ENCODE measurements at regions not wholly inside any gene's neighbourhood (a gene's known extent, or its start where the extent isn't known, plus 50 kb on each side); places are given as distances from the start of the nearest gene placed in this dataset.

GRCh38 chr3:153343988-153344782, 182.2 kb downstream of the RAP2B start:
- H3K27me3 ChIP-seq (ENCODE audit: insufficient read depth, low read length, poor library complexity, severe bottlenecking): no peaks in the 10 kb centered on the region
- H3K4me1 ChIP-seq (ENCODE audit: insufficient read depth, low read length, poor library complexity, severe bottlenecking): peaks cover 3% of the 10 kb centered on the region
- no peak overlapping the region for H3K4me2 ChIP-seq (ENCODE audit: low read depth, low read length, poor library complexity, severe bottlenecking)
- no peaks in the 10 kb centered on the region for H4K20me1 ChIP-seq (ENCODE audit: insufficient read depth, low read length, poor library complexity, severe bottlenecking)
- TF ChIP-seq EZH2phosphoT487 (IDR thresholded peaks at IDR 0.05; ENCODE audit: borderline replicate concordance) (no peak), CTCF (conservative IDR thresholded peaks at IDR 0.05; ENCODE audit: low read length) (no peak)
- H3K36me3 ChIP-seq (ENCODE audit: insufficient read depth, low read length): no peaks in the 10 kb centered on the region
- H3K79me2 ChIP-seq (ENCODE audit: insufficient read depth, low read length): no peaks in the 10 kb centered on the region
- H3K4me3 ChIP-seq (ENCODE audit: low read length, poor library complexity, severe bottlenecking): no peak overlapping the region
- H2AFZ ChIP-seq (ENCODE audit: low read length): no peak overlapping the region
- no peaks in the 10 kb centered on the region for H3F3A ChIP-seq (ENCODE audit: low read depth)
- no peaks in the 10 kb centered on the region for H3K9me2 ChIP-seq (replicated peaks; ENCODE audit: low read depth, low read length)
- no peak overlapping the region for H3K9ac ChIP-seq (ENCODE audit: low read depth, low read length, poor library complexity, severe bottlenecking)
- H3K9me3 ChIP-seq (ENCODE audit: insufficient read depth, low read depth, low read length): no peaks in the 10 kb centered on the region; the same call in 1 of the 2 replicates

- Histone ChIP-seq H3F3A (ENCODE audit: low read depth) (no peaks in the 10 kb centered on the region), H3K27me3 (ENCODE audit: insufficient read depth, low read length, poor library complexity, severe bottlenecking) (no peaks in the 10 kb centered on the region), H3K9me3 (ENCODE audit: insufficient read depth, low read depth, low read length) (no peaks in the 10 kb centered on the region), H4K20me1 (ENCODE audit: insufficient read depth, low read length, poor library complexity, severe bottlenecking) (no peaks in the 10 kb centered on the region), H3K4me1 (ENCODE audit: insufficient read depth, low read length, poor library complexity, severe bottlenecking) (no peaks in the 10 kb centered on the region), H3K4me2 (ENCODE audit: low read depth, low read length, poor library complexity, severe bottlenecking) (no peak overlapping the region), H2AFZ (ENCODE audit: low read length) (no peak overlapping the region), H3K79me2 (ENCODE audit: insufficient read depth, low read length) (no peaks in the 10 kb centered on the region), H3K9ac (ENCODE audit: low read depth, low read length, poor library complexity, severe bottlenecking) (no peak overlapping the region), H3K4me3 (ENCODE audit: low read length, poor library complexity, severe bottlenecking) (no peak overlapping the region), H3K9me2 (replicated peaks; ENCODE audit: low read depth, low read length) (no peaks in the 10 kb centered on the region), H3K36me3 (ENCODE audit: insufficient read depth, low read length) (no peaks in the 10 kb centered on the region)
- TF ChIP-seq CTCF (conservative IDR thresholded peaks at IDR 0.05; ENCODE audit: low read length): no peak
- TF ChIP-seq EZH2phosphoT487 (IDR thresholded peaks at IDR 0.05; ENCODE audit: borderline replicate concordance): no peak
Observed at GRCh38 chr3:153348457-153349107, 186.6 kb downstream of the RAP2B start.

DNA sequence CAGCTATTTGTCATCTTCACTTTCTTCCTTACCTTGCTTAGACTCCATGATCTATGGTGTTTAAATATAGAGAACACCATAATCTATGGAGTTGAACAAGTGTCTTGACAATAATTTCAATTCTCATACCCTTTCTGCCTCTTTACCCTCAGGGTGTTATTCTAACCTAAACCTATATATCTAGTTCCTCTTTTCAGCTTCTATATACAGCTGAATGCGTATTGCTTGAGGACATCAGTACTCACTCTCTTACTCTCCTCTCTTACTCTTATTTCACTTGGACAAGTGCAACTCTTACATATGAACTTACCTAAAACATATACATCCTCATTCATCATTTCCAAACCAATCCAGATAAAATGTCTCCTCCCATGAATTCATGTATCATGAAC, 187.1 kb downstream of the RAP2B start:
- Histone ChIP-seq H2AFZ (ENCODE audit: low read length) (no peak overlapping the region), H3K4me2 (ENCODE audit: low read depth, low read length, poor library complexity, severe bottlenecking) (no peak overlapping the region), H3K9ac (ENCODE audit: low read depth, low read length, poor library complexity, severe bottlenecking) (no peak overlapping the region), H3K36me3 (ENCODE audit: insufficient read depth, low read length) (no peaks in the 10 kb centered on the region), H3K4me3 (ENCODE audit: low read length, poor library complexity, severe bottlenecking) (no peak overlapping the region), H3K27me3 (ENCODE audit: insufficient read depth, low read length, poor library complexity, severe bottlenecking) (no peaks in the 10 kb centered on the region), H3K9me2 (replicated peaks; ENCODE audit: low read depth, low read length) (no peaks in the 10 kb centered on the region), H3K79me2 (ENCODE audit: insufficient read depth, low read length) (no peaks in the 10 kb centered on the region), H3K4me1 (ENCODE audit: insufficient read depth, low read length, poor library complexity, severe bottlenecking) (no peaks in the 10 kb centered on the region), H3K9me3 (ENCODE audit: insufficient read depth, low read depth, low read length) (no peaks in the 10 kb centered on the region), H3F3A (ENCODE audit: low read depth) (no peaks in the 10 kb centered on the region), H4K20me1 (ENCODE audit: insufficient read depth, low read length, poor library complexity, severe bottlenecking) (no peaks in the 10 kb centered on the region)
- TF ChIP-seq CTCF (conservative IDR thresholded peaks at IDR 0.05; ENCODE audit: low read length) (no peak), EZH2phosphoT487 (IDR thresholded peaks at IDR 0.05; ENCODE audit: borderline replicate concordance) (no peak)
